Esophagus muscularis mucosa (tissue), 4 donors: ENCODE measurements at regions not wholly inside any gene's neighbourhood (a gene's known extent, or its start where the extent isn't known, plus 50 kb on each side); places are given as distances from the start of the nearest gene placed in this dataset.

Source experiments
- CTCF ChIP-seq, 3 experiments: fragments of 200-600 bp in 2 of 3; fragments of 450-650 bp in 1 of 3; sonication (generic) in 2 of 3; IDR thresholded peaks; one replicate each; pipeline ENCODE4 v1.5.1; 2017 to 2019; ENCODE audit warnings: antibody characterized with exemption in 3 of 3, mild to moderate bottlenecking in 2 of 3, moderate library complexity in 1 of 3
- EP300 ChIP-seq: sonication (generic); formaldehyde crosslinking; IDR thresholded peaks from one replicate; pipeline ENCODE4 v1.6.1; 2017; ENCODE audit warnings: antibody characterized with exemption
- POLR2A ChIP-seq: fragments of 450-650 bp; IDR thresholded peaks from one replicate; pipeline ENCODE4 v1.6.1; 2017; ENCODE audit warnings: antibody characterized with exemption, moderate library complexity, mild to moderate bottlenecking, low read depth

GRCh38 chr20:7352165-7352564 lies 584.7 kb downstream of the BMP2 start:
- TF ChIP-seq EP300 (no peak), CTCF (IDR thresholded peaks at IDR 0.05) (no peak), POLR2A (no peak)
